HG03039 (cell line): ENCODE measurements at regions not wholly inside any gene's neighbourhood (a gene's known extent, or its start where the extent isn't known, plus 50 kb on each side); places are given as distances from the start of the nearest gene placed in this dataset.
"Not testable (repeated sequence)": the region's sequence is repeated elsewhere in the genome, so short reads cannot be mapped to it uniquely, and the experiment has no call there.

Experiments
- ATAC-seq: cut with Tn5 transposase; IDR thresholded peaks from one replicate; pipeline ENCODE4 v1.9.1; 2021; ENCODE audit warnings: mild to moderate bottlenecking, moderate library complexity; ENCODE audit not compliant: unreplicated experiment

- ATAC-seq: peak; percentile 39
Measured at GRCh38 chr4:159545556-159545955, 442.7 kb downstream of the RAPGEF2 start.

DNA sequence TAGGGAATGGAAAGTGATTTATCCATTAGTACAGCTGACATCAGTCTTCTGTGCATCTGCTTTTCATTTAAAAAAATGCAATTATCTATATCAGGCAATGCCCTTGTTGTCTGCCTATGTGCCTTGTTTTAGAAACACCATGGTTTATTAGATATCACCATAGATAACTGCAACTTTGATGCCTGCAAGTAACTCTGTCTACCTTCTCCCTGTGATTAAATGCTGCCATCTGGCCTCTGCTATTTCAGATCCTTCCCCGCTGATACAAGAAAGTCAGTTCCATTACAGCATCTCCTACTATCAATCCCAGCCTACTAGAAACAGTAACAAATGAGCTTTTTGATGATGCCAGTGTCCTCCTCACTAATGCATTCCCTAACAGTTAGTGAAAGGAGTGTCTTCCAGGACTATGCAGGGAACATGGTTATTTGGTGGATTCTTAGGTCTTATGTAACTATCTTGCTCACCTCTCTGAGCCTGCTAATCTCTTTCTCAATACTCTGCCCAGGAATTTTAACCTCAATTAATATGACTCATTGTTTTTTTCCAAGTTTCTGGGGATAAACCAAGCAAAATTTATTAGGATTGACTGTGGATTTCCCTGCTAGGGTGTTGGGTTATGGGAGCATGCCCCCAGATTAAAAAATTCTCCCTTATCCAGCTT lies 444.9 kb downstream of the RAPGEF2 start:
- ATAC-seq: no peak

DNA sequence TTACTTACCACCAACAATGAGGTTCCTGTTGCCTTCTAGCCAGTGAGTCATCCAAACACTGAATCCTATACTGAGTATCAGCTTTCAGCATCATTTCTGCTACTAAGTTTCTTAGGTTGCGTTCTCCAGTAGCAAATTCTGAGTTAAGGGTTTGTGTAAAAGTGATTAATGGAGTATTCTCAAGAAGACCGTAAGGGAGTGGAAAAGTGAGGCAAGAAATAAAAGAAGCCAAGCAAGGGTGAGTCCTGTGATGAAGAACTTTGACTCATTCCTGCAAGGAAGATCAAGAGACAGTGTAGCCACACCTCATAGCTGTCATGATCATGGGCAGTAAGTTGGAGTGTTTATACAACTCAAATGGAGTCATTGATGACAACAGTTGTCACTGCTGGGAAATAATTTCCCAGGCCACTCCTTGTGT lies 446.2 kb downstream of the RAPGEF2 start:
- ATAC-seq: no peak

DNA sequence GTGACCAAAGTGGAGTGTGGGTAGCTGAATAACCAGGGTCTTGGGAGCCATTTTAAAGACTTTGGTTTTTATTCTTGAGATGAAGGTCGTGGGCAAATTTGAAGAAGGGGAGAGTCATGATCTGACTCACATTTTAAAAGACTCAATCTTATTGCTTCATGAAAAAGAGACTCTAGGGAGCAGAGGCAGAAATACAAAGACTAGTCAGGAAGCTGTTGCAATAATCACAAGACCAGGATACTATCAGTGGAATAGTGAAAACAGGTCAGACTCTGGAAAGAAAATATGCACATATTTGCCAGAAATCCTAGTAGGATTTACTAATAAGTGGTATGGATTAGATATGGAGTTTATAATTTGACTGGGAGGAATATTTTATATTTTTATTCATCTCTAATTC lies 448.4 kb downstream of the RAPGEF2 start:
- ATAC-seq: no peak

- ATAC-seq: no peak
Measured at GRCh38 chr4:159552979-159553768, 450.3 kb downstream of the RAPGEF2 start.

- ATAC-seq: no peak
Measured at GRCh38 chr4:159555873-159556272, 453.0 kb downstream of the RAPGEF2 start.

- ATAC-seq: no peak
Measured at GRCh38 chr4:159562366-159562765, 459.5 kb downstream of the RAPGEF2 start.

DNA sequence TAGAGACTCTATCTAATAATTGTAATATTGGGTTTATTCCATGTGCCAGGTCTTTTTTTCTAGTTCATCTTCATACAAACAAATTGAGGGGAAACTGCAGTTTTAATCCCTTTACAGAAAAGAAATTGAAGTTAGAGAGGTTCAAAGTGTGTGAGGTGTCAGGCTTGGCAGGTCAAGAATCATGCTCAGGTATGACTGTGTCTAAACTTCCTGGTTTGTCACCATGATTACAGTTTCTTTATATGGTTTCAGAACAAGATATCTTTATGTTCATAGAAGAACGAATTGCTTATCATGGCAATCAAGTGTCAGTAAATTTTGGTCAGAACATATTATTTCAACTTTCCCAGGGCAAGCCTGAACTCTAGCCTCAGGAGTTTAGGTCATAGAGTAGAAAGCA lies 460.4 kb downstream of the RAPGEF2 start:
- no peak for ATAC-seq

- no peak for ATAC-seq
Measured at GRCh38 chr4:159564615-159565014, 461.7 kb downstream of the RAPGEF2 start.

DNA sequence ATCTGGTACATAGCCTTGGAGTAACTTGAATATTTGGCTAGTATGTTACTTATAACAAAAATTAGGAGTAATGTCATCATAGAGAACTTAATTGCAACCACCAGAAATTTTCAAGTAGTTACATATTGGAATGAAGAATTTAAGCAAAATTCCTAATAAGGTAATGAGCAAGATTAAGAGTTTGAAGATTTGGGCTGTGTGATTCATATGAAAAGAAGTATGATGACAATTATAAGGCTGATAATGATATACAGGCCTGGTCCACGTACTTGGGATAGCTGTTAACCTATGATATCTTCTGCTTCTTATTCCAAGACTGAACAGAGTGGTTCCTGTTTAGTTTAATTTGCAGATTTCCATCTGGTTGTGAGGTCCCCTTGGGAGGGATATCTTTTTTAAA lies 463.9 kb downstream of the RAPGEF2 start:
- no peak for ATAC-seq

GRCh38 chr4:159577241-159577640 lies 474.4 kb downstream of the RAPGEF2 start:
- ATAC-seq: no peak

DNA sequence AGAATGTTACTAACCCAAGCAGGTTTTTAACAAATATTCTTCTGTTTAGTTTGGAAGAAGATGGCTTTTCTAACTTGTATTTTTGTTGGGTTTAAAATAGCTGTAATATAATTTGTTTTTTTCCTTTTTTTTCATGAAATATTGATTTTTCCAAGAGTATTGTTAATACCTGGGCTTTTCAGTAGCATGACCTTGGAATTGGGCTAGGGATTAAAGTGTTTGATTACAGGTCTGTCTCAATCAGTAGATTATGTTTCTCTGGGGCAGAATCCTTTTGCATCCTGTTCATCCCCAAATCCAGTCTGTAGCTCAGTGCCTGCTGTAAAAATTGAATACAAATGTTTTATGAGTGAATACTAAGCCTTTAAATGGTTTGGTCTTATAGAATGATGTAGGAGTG lies 479.8 kb downstream of the RAPGEF2 start:
- ATAC-seq: no peak

GRCh38 chr4:159592898-159593556 lies 490.1 kb downstream of the RAPGEF2 start:
- ATAC-seq: no peak

- no peak for ATAC-seq
Measured at GRCh38 chr4:159593681-159594080, 490.8 kb downstream of the RAPGEF2 start.

DNA sequence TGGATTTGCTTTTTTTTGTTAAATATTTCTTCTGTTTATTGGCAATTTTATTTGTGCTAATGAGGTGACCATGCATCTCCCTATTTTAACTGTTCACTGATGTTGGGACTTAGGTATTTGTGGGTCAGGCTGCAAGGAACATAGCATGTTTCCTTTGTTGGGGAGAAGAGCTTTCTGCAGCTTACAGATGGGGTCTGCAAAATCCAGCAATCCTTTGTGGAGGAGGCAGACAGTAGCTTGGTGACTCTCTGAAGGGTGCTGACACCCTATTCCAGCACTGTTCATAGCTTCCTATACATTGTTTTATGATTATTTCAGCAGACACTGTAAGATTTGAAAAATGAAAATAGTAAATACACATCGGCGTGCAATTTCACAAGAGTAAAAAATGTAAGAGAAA lies 491.7 kb downstream of the RAPGEF2 start:
- no peak for ATAC-seq

DNA sequence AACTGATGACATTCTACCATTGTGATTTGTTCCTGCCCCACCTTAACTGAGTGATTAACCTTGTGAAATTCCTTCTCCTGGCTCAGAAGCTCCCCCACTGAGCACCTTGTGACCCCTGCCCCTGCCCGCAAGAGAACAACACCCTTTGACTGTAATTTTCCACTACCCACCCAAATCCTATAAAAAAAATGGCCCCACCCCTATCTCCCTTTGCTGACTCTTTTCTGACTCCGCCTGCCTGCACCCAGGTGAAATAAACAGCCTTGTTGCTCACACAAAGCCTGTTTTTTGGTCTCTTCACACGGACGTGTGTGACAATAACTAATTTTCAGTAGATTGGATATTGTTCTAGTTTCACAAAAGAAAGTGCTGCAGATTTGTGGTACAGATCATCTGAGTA lies 492.2 kb downstream of the RAPGEF2 start:
- not testable (repeated sequence) for ATAC-seq

DNA sequence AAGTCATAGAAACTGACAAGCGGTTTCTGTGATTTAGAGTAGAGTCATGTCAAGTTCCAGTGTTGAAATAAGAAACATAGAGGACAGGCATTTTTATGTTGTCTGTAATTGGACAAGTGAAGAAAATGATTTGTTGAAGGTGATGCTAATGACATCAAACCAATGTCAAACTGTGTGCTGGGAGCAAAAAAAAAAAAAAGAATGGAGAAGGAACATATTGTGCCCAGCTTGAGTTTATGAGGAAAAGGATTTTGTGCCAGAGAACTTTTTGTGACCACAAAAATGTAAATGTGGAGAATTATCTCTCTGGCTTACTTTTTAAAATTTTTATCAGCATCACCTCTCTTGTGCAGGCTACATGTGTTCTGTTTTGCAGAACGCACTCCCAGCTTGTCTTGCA lies 495.7 kb downstream of the RAPGEF2 start:
- ATAC-seq: no peak

DNA sequence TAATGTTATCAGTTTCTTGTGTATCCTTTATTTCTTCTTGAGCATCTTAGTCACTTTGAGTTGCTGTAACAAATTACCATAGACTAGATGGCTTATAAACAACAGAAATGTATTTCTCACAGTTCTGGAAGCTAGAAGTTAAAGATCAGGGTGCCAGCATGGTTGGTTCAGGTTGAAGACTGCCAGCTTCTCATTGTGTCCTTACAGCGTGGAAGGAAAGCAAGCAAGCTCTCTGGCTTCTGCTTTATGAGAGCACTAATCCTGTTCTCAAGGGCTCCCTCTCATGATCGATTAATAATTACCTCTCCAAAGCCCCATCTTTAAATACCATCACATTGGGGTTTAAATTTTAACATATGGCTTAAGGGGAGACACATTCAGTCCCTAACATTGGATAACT lies 497.2 kb downstream of the RAPGEF2 start:
- no peak for ATAC-seq

- ATAC-seq: no peak
Measured at GRCh38 chr4:159604781-159605180, 501.9 kb downstream of the RAPGEF2 start.

DNA sequence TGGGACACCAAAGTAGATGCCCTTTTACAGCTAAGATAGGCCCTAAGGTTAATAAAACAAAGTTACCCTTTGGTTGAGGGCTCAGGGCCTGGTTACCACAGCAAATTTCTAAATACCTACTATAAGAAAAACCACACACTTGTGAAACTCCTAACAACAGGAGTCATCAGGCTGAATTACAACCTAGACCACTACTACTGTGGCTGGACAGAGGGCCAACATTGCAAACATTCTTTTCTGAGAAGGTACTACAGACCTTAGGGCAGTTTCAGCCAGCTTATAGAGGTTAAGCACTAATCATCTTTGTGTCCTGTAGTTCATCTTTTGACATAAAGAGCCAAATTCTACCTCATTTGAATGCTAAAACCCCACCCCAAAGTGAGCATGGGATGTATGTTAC lies 504.0 kb downstream of the RAPGEF2 start:
- no peak for ATAC-seq

GRCh38 chr4:159607809-159608208 lies 504.9 kb downstream of the RAPGEF2 start:
- no peak for ATAC-seq

GRCh38 chr4:159608436-159608835 lies 505.6 kb downstream of the RAPGEF2 start:
- ATAC-seq: no peak
